NCI-H345 treated with DMSO at 0.1 percent for 48 hours (cell line): ENCODE measurements at regions not wholly inside any gene's neighbourhood (a gene's known extent, or its start where the extent isn't known, plus 50 kb on each side); places are given as distances from the start of the nearest gene placed in this dataset.

Experiments used
- DNase-seq: peaks from one replicate; lab custom pipeline; 2025; ENCODE audit not compliant: unreplicated experiment; lab: John Stamatoyannopoulos, UW

DNA sequence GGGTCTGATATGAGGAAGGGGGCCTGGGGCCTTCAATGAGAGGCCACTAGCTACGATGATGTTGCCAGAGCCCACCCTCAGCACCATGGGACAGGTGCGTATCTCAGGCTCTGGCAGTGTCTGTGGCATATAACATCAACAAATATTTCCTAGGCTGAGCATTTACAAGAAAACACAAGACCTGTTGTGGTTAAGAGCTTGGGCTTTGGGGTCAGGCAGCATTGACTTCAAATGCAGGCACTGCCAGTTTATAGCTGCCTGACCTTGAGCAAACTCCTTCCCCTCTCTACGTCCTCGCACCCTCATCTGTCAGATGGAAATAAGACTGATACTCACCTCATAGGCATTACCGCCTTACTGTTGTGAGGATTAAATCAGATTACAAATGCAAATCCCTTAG lies 156.0 kb downstream of the KATNAL1 start:
- no peak for DNase-seq

DNA sequence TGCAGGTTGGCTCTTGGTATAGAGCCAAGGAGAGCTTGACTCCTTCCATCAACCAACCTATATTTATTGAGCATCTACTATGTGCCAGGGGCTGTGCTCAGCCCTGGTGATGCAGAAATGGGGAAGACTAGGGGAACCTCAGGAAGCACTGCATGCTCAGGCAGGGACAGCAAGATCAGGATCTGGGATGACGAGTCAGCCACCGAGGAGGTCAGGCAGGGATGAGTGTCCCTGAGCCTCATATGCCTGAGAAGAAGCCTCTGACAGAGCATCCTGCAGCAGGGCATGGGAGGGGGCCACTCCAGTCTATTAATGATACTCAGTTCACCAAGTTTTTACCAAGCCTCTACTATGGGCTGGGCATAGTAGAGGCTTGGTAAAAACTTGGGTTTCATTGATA lies 158.1 kb downstream of the KATNAL1 start:
- DNase-seq: no peak

DNA sequence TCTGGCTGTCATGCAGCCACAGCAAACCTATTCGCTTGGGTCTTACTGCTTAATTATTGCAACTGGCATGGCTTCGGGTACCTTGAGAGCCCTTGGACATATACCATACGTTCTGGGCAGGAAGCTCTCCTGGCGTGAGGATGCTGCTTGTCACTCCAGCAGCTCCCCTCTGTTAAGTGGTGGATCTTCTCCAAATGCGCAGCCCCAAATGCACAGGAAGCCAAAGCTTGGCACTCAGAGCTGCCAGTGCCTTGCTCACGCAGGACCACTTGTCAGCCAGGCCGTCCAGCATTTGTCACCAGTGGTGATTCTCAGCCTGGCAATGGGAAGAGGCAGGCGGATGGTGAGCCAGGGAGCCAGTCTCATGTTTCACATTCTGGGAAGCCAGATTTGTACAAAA lies 158.6 kb downstream of the KATNAL1 start:
- no peak for DNase-seq

- DNase-seq: no peak
Measured at GRCh38 chr13:30148171-30148754, 159.1 kb downstream of the KATNAL1 start.

- DNase-seq: no peak
Measured at GRCh38 chr13:30147421-30147820, 159.9 kb downstream of the KATNAL1 start.

DNA sequence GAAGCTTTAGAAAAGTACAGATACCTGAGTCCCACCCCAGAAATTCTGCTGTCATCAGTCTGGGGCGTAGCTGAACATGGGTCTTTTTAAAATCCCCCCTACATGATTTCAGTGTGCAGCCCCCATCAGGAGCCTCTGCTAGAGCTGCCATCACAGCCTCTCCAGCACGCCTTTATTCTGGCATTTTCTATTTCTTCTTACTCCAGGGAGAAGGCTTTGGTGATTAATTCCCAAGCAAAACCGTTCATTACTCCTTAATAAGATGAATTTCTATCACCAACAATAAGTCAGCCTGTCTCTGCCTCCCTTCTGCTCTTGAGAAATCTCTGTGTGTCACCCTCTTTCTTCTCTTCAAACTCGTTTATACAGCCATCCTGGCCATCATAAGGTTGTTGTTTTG lies 160.3 kb downstream of the KATNAL1 start:
- DNase-seq: no peak

DNA sequence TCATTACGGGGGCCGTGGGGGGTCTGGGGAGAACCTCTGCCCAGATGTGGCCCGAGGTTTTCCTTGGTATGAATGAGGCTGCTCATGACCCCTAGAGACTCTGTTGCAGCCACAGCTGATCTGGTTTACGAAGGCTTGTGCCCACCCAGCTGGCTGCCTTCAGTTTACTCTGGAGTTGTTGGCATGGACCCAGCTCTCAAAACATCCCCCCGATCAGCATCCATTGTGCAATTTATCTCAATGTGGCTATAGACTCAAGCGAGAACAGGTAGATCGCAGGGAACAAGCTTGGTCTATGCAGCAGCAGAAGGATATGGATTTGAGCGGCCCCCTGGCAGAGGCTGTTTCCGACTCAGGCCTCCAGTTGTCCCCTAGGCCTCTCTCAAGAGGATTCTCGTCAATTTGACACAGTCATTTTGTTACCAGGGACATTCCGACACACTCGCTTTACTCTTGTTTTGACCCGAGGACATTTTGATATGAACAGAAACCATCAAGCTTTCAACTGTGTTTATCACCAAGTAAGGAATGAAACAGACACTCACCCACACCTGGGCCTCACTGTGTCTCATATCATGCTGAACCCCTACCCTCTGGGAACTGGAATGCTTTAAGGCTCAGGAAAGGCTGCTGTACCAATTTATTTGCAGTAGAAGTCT lies 161.5 kb downstream of the KATNAL1 start:
- DNase-seq: no peak

DNA sequence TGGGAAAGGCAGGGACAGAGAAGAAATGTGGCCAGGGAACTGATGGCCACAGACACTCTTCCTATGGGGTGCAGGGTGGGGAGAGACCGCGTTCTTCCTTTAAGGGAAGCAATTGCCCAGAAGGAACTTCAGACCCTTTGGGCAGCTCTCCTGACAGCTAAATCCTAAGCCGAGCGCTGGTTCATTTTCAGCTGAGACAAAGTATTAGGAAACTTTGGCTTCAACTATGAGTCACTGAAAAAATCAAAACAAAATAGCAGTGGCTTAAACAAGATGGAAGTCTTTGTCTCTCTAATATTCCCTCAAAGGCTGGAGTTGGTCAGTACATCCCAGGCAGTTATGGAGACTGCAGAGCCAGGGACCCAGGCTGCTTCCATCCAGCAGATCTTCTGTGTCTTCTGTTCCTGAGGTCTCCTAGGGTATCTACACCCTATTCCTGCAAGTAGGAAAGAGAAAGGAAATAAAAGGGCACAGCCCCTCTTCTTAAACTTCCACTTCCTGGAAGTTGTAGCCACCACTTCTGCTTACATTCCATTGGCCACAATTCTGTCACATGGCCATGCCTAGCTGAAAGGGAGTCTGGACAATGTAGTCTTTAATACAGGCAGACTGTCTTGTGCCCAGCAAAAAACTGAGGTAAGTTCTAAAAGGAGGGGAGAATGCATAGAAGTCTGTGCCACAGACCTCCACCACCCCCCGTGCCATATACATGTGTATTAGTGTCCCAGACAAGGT lies 163.5 kb downstream of the KATNAL1 start:
- DNase-seq: no peak

- DNase-seq: no peak
Measured at GRCh38 chr13:30142486-30143211, 164.7 kb downstream of the KATNAL1 start.

- DNase-seq: no peak
Measured at GRCh38 chr13:30141775-30142485, 165.4 kb downstream of the KATNAL1 start.

- DNase-seq: no peak
Measured at GRCh38 chr13:30140973-30141372, 166.4 kb downstream of the KATNAL1 start.

- DNase-seq: no peak
Measured at GRCh38 chr13:30138511-30138910, 168.8 kb downstream of the KATNAL1 start.

DNA sequence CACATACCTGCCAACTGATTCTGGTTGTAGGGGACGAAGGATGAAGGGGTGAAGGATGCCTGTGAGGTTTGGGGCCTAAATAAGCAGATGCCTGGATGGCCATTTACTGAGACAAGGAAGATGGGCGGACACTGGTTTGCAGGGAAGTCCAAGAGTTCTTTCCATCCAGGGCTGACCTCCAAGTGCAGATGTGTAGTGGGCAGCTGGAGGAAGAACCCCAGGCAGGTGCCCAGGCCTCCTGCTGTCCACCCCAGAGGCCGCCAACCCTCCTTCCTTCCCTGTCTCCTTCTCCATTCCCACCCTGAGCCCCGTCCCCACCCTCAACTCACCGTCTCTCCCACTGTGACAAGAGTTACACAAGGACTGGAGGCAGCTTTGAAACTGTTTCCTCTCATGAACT lies 171.5 kb downstream of the KATNAL1 start:
- no peak for DNase-seq

DNA sequence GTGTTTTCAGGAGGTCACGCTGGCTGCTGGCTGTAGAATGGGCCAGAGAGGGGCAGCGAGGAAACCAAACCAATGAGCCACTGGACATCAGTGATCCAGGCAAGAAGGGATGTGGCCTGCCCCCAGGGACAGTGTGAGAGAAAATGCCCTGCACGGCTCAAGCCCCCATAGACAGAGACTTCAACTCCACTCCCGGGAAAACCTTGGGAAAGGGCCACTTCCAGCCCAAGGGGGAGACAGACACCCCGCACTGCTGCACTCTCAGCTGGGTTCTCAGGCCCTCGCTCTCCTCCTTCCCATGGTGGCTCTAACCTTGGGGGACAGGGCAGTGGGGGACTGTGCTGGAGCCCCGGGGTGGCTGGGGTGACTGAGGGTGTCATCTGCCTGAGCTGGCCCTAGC lies 172.0 kb downstream of the KATNAL1 start:
- DNase-seq: no peak

GRCh38 chr13:30134578-30134977 lies 172.8 kb downstream of the KATNAL1 start:
- no peak for DNase-seq

DNA sequence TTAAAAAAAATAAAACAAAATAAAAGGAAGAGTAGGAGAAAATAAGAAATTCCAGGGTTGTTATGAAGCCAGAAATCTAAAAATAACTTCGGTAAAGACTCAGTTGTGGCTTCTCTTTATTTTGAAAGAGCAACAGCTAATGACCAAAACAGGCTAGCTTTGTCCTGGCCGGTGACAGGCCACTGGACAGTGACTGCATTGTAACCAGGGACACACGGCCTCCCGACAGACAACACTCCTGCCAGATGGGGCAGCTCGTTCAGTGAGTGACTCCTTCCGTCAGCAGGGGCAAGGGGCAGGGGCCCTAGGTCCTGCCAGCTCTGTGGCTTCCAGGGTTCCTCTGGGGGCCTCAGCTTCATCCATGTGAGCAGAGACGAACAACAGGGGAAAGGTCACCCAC lies 173.4 kb downstream of the KATNAL1 start:
- DNase-seq: no peak

GRCh38 chr13:30133554-30133912 lies 173.8 kb downstream of the KATNAL1 start:
- DNase-seq: no peak

- peak; percentile 62 for DNase-seq
Measured at GRCh38 chr13:30132623-30133553, 174.5 kb downstream of the KATNAL1 start.

DNA sequence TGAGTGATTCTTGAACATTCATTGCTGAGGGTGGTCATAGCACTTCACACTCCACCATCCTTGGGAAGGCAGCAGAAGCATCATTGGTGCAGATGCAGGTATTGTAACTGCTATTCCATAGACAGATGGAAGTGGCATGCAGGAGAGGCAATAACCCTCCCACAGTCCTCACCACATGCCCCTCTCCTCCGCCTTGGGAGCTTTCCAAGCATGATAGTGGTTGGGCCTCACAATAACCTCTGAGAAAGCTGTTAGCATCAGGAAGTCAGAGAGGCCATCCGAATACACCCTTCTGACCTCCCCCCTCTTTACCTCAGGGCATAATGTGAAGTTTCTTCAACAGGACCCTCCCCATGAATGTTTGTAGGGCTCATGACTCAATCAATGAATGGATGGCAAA lies 177.9 kb downstream of the KATNAL1 start:
- DNase-seq: no peak

GRCh38 chr13:30128591-30128990 lies 178.8 kb downstream of the KATNAL1 start:
- DNase-seq: no peak
